Suppressor macrophage (primary cell): ENCODE measurements at regions not wholly inside any gene's neighbourhood (a gene's known extent, or its start where the extent isn't known, plus 50 kb on each side); places are given as distances from the start of the nearest gene placed in this dataset.

ENCODE experiments used
- DNase-seq, 4 experiments: peaks; one replicate each; pipeline ENCODE4 v3.0.0-alpha.2; 2020 to 2022

- DNase-seq, result no peak
Observed at GRCh38 chr4:38565271-38566199, 98.5 kb upstream of the KLF3 start.

- no peak for DNase-seq
Observed at GRCh38 chr4:38566806-38567398, 97.1 kb upstream of the KLF3 start.

GRCh38 chr4:38567457-38567856 is 96.5 kb upstream of the KLF3 start:
- no peak for DNase-seq

GRCh38 chr4:38568768-38569167 is 95.2 kb upstream of the KLF3 start:
- peak in 3 of 4 experiments; percentile 5 to 34 (median 27) for DNase-seq

- DNase-seq, result no peak
Observed at GRCh38 chr4:38570647-38571276, 93.2 kb upstream of the KLF3 start.

- peak in 2 of 4 experiments; percentile 21 to 38 for DNase-seq
Observed at GRCh38 chr4:38572793-38573192, 91.2 kb upstream of the KLF3 start.

- DNase-seq, result peak; percentile 58 to 84 (median 76)
Observed at GRCh38 chr4:38574559-38575333, 89.3 kb upstream of the KLF3 start.

GRCh38 chr4:38576767-38577166 is 87.2 kb upstream of the KLF3 start:
- DNase-seq, result no peak

GRCh38 chr4:38577462-38577861 is 86.5 kb upstream of the KLF3 start:
- DNase-seq, result peak; percentile 34 to 81 (median 70)

GRCh38 chr4:38581426-38582106 is 82.4 kb upstream of the KLF3 start:
- peak in 2 of 4 experiments; percentile 60 to 73 for DNase-seq

GRCh38 chr4:38582445-38582844 is 81.6 kb upstream of the KLF3 start:
- peak; percentile 48 to 89 (median 75) for DNase-seq

GRCh38 chr4:38582889-38583470 is 81.0 kb upstream of the KLF3 start:
- peak; percentile 57 to 80 (median 64) for DNase-seq

- DNase-seq, result peak in 2 of 4 experiments; percentile 52 to 54
Observed at GRCh38 chr4:38585871-38586270, 78.1 kb upstream of the KLF3 start.

- DNase-seq, result no peak
Observed at GRCh38 chr4:38587106-38587505, 76.9 kb upstream of the KLF3 start.

- no peak for DNase-seq
Observed at GRCh38 chr4:38590046-38590445, 74.0 kb upstream of the KLF3 start.

- DNase-seq, result no peak
Observed at GRCh38 chr4:38591617-38592337, 72.2 kb upstream of the KLF3 start.

GRCh38 chr4:38598489-38598888 is 65.5 kb upstream of the KLF3 start:
- DNase-seq, result no peak

GRCh38 chr4:38600575-38600974 is 63.4 kb upstream of the KLF3 start:
- peak in 3 of 4 experiments; percentile 21 to 48 (median 27) for DNase-seq

GRCh38 chr4:38601244-38601915 is 62.6 kb upstream of the KLF3 start:
- peak in 3 of 4 experiments; percentile 55 to 72 (median 60) for DNase-seq

- DNase-seq, result no peak
Observed at GRCh38 chr4:38601916-38602291, 62.1 kb upstream of the KLF3 start.
